ENCODE measurements at regions not wholly inside any gene's neighbourhood (a gene's known extent, or its start where the extent isn't known, plus 50 kb on each side); places are given as distances from the start of the nearest gene placed in this dataset.

DNA sequence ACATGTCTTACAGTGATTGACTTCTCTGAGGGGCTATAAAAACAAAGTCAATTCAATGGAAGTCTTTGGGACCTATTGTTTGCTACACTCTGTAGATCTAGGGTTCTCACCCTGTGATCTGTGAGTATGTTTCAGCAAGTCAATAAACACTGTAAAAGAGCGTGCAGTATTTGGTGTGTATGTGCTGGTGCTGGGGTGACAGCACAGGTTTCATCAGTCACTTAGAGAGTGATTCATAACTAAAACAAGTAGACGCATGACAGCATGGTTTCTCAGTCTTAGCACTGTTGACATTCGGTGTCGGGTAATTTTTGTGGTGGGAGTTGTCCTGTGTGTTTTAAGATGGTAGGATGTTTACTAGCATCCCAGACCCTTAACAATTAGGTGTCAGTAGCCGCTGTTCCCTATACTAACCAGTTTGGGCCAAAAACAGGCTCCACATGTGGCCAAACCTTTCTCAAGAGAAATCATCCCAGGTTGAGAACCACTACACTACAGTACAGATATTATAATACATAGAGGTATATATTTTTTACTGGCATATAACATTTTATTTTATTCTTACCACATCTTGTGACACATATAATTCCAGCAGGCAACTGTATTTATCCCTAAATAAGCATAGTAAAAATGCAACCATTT lies 411.8 kb downstream of the ARL4A start:
- Histone ChIP-seq H3K4me2 (ENCODE audit: low read depth, low read length, poor library complexity, severe bottlenecking) (no peak overlapping the region), H4K20me1 (ENCODE audit: low read depth, low read length) (no peaks in the 10 kb centered on the region), H3K36me3 (ENCODE audit: low read length) (no peaks in the 10 kb centered on the region), H3K27ac (ENCODE audit: low read depth, low read length) (no peak overlapping the region), H3K9me2 (replicated peaks; ENCODE audit: insufficient read depth, low read length) (no peaks in the 10 kb centered on the region), H3K79me2 (ENCODE audit: insufficient read depth, low read length) (no peaks in the 10 kb centered on the region), H3K27me3 (ENCODE audit: low read length) (no peaks in the 10 kb centered on the region), H3K9me3 (ENCODE audit: insufficient read depth, low read length) (no peaks in the 10 kb centered on the region), H3K9ac (ENCODE audit: low read length) (no peak overlapping the region), H2AFZ (ENCODE audit: low read depth, low read length, severe bottlenecking) (no peak overlapping the region), H3K4me3 (ENCODE audit: insufficient read depth, low read length, poor library complexity, severe bottlenecking) (no peak overlapping the region), H3F3A (ENCODE audit: insufficient read depth) (no peaks in the 10 kb centered on the region)
- TF ChIP-seq, protein P1, sequence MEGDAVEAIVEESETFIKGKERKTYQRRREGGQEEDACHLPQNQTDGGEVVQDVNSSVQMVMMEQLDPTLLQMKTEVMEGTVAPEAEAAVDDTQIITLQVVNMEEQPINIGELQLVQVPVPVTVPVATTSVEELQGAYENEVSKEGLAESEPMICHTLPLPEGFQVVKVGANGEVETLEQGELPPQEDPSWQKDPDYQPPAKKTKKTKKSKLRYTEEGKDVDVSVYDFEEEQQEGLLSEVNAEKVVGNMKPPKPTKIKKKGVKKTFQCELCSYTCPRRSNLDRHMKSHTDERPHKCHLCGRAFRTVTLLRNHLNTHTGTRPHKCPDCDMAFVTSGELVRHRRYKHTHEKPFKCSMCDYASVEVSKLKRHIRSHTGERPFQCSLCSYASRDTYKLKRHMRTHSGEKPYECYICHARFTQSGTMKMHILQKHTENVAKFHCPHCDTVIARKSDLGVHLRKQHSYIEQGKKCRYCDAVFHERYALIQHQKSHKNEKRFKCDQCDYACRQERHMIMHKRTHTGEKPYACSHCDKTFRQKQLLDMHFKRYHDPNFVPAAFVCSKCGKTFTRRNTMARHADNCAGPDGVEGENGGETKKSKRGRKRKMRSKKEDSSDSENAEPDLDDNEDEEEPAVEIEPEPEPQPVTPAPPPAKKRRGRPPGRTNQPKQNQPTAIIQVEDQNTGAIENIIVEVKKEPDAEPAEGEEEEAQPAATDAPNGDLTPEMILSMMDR (IDR thresholded peaks at IDR 0.05; ENCODE audit: insufficient read depth, low read length, poor library complexity, severe bottlenecking) = no peak

DNA sequence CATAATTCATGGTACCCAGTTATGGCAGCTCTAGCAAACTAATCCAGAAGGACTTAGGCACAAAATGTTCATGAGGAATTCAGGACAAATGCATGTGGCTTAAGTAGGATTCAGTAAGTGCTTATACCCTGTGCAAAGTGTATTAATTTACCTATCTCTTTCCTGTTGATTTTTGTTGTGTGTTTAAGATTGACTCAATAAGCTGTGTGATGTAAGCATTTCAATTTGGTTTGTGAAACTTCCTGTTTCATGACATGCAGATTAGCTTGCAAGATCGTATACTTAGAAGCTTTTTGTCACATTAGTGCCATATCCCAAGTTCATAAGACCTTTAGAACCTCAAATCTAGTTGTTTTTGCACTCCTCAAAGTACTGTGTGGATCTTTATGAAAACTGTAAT lies 416.7 kb downstream of the ARL4A start:
- Histone ChIP-seq H3K27ac (ENCODE audit: low read depth, low read length) (no peak overlapping the region), H4K20me1 (ENCODE audit: low read depth, low read length) (no peaks in the 10 kb centered on the region), H3K79me2 (ENCODE audit: insufficient read depth, low read length) (no peaks in the 10 kb centered on the region), H3K27me3 (ENCODE audit: low read length) (no peaks in the 10 kb centered on the region), H3K4me2 (ENCODE audit: low read depth, low read length, poor library complexity, severe bottlenecking) (no peak overlapping the region), H3K9ac (ENCODE audit: low read length) (no peak overlapping the region), H3K9me3 (ENCODE audit: insufficient read depth, low read length) (no peaks in the 10 kb centered on the region), H3F3A (ENCODE audit: insufficient read depth) (no peaks in the 10 kb centered on the region), H2AFZ (ENCODE audit: low read depth, low read length, severe bottlenecking) (no peak overlapping the region), H3K36me3 (ENCODE audit: low read length) (no peaks in the 10 kb centered on the region), H3K4me3 (ENCODE audit: insufficient read depth, low read length, poor library complexity, severe bottlenecking) (no peak overlapping the region), H3K9me2 (replicated peaks; ENCODE audit: insufficient read depth, low read length) (no peaks in the 10 kb centered on the region)
- TF ChIP-seq, protein P1 (IDR thresholded peaks at IDR 0.05; ENCODE audit: insufficient read depth, low read length, poor library complexity, severe bottlenecking) = no peak
- no peak for TF ChIP-seq EZH2phosphoT487 (conservative IDR thresholded peaks at IDR 0.05; ENCODE audit: low read length)

DNA sequence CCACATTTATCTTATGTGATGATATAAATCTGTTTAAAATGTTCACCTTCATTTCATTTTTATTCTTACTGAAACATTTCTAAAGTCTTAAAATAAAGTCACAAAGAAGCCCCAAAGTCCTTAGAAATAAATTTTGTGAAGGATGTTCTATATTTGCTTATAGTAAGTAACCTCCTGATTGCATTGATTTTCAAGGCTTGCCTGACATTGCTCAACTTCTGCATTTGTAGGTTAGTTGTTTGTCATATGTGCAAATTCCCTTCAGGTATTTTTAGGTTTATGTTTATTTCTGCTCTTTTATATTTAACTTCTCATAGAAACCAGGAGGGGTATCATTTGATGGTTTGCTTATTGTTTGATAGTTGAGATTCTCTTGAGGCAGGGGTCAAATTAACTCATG lies 417.8 kb downstream of the ARL4A start:
- Histone ChIP-seq H2AFZ (ENCODE audit: low read depth, low read length, severe bottlenecking) (no peak overlapping the region), H3K79me2 (ENCODE audit: insufficient read depth, low read length) (no peaks in the 10 kb centered on the region), H3K27ac (ENCODE audit: low read depth, low read length) (no peak overlapping the region), H3K9ac (ENCODE audit: low read length) (no peak overlapping the region), H3K9me2 (replicated peaks; ENCODE audit: insufficient read depth, low read length) (no peaks in the 10 kb centered on the region), H3K4me3 (ENCODE audit: insufficient read depth, low read length, poor library complexity, severe bottlenecking) (no peak overlapping the region), H4K20me1 (ENCODE audit: low read depth, low read length) (no peaks in the 10 kb centered on the region), H3K36me3 (ENCODE audit: low read length) (no peaks in the 10 kb centered on the region), H3K27me3 (ENCODE audit: low read length) (no peaks in the 10 kb centered on the region), H3F3A (ENCODE audit: insufficient read depth) (no peaks in the 10 kb centered on the region), H3K9me3 (ENCODE audit: insufficient read depth, low read length) (0 out of 2 replicates have a peak, but pooled peaks cover 7% of the 10 kb centered on the region), H3K4me2 (ENCODE audit: low read depth, low read length, poor library complexity, severe bottlenecking) (no peak overlapping the region)
- TF ChIP-seq, protein P1 (IDR thresholded peaks at IDR 0.05; ENCODE audit: insufficient read depth, low read length, poor library complexity, severe bottlenecking) = no peak
- no peak for TF ChIP-seq EZH2phosphoT487 (conservative IDR thresholded peaks at IDR 0.05; ENCODE audit: low read length)

Data from SU-DHL-6 (cell line).